IMR-90 (cell line): ENCODE measurements at regions not wholly inside any gene's neighbourhood (a gene's known extent, or its start where the extent isn't known, plus 50 kb on each side); places are given as distances from the start of the nearest gene placed in this dataset.

ENCODE experiments used
- ATAC-seq: fragments of 200-7000 bp; cut with Tn5 transposase; 2 replicates; pipeline ENCODE4 v1.9.1; 2020; ENCODE audit warnings: low read depth, mild to moderate bottlenecking, moderate library complexity
- BruUV-seq: library from RNA; stranded (reverse); fragments of 400-500 nt; replicated peaks from 2 replicates; lab custom pipeline; 2021; lab: Mats Ljungman, UMichigan
- CTCF ChIA-PET: fragments of 300-600 bp; formaldehyde crosslinking; extraction: SDS; loops from one replicate; lab custom pipeline; 2021; ENCODE audit warnings: antibody characterized with exemption; lab: Yijun Ruan, JAX
- POLR2A ChIA-PET: fragments of 300-600 bp; sonication (Branson Sonifier 250); formaldehyde crosslinking; loops from one replicate; lab custom pipeline; 2022; ENCODE audit warnings: antibody characterized with exemption; ENCODE audit not compliant: unreplicated experiment; lab: Charles Lee
- DNase-seq: peaks from one replicate; pipeline ENCODE4 v3.0.0; 2013
- H2AFZ ChIP-seq: replicated peaks from 2 replicates; pipeline ENCODE3; 2013; ENCODE audit warnings: low read length, mild to moderate bottlenecking; ENCODE audit not compliant: poor library complexity
- H2AK5ac ChIP-seq: 2 replicates; pipeline ENCODE4 v1.6.1; 2013; ENCODE audit warnings: low read depth, low read length, inconsistent platforms
- H2AK9ac ChIP-seq: replicated peaks from 2 replicates; pipeline ENCODE3; 2013; ENCODE audit warnings: mild to moderate bottlenecking, low read depth, low read length, moderate library complexity; ENCODE audit not compliant: poor library complexity
- H2BK120ac ChIP-seq: 2 replicates; pipeline ENCODE4 v1.6.1; 2013; ENCODE audit warnings: low read depth, low read length, inconsistent platforms
- H2BK15ac ChIP-seq: 3 replicates; pipeline ENCODE4 v1.6.1; 2013; ENCODE audit warnings: low read depth, low read length, inconsistent platforms
- H2BK20ac ChIP-seq: 2 replicates; pipeline ENCODE4 v1.6.1; 2013; ENCODE audit warnings: low read depth, mild to moderate bottlenecking, inconsistent platforms, low read length, moderate library complexity
- H2BK5ac ChIP-seq: 2 replicates; pipeline ENCODE4 v1.6.1; 2013; ENCODE audit warnings: mild to moderate bottlenecking, low read depth, low read length, inconsistent platforms; ENCODE audit not compliant: poor library complexity, severe bottlenecking
- H3K14ac ChIP-seq: replicated peaks from 2 replicates; pipeline ENCODE4 v1.6.1; 2013; ENCODE audit warnings: low read depth, low read length, inconsistent platforms
- H3K18ac ChIP-seq: 2 replicates; pipeline ENCODE4 v1.6.1; 2013; ENCODE audit warnings: low read depth, low read length, control low read depth
- H3K23ac ChIP-seq: 2 replicates; pipeline ENCODE4 v1.6.1; 2013; ENCODE audit warnings: low read depth, low read length, inconsistent platforms
- H3K27ac ChIP-seq: 2 replicates; pipeline ENCODE4 v1.5.1; 2013; ENCODE audit warnings: mild to moderate bottlenecking, control low read depth, low read length; ENCODE audit not compliant: insufficient read depth
- H3K27me3 ChIP-seq: 2 replicates; pipeline ENCODE4 v1.6.1; 2013; ENCODE audit warnings: low read length; ENCODE audit not compliant: control insufficient read depth, insufficient read depth
- H3K36me3 ChIP-seq: 2 replicates; pipeline ENCODE4 v1.6.1; 2013; ENCODE audit warnings: low read length, mixed read lengths; ENCODE audit not compliant: control insufficient read depth, insufficient read depth
- H3K4ac ChIP-seq: 2 replicates; pipeline ENCODE4 v1.6.1; 2013; ENCODE audit warnings: low read depth, low read length, inconsistent platforms
- H3K4me1 ChIP-seq: 2 replicates; pipeline ENCODE4 v1.6.1; 2013; ENCODE audit warnings: low read length, mixed read lengths; ENCODE audit not compliant: control insufficient read depth, insufficient read depth
- H3K4me2 ChIP-seq: 2 replicates; pipeline ENCODE4 v1.6.1; 2013; ENCODE audit warnings: low read depth, mild to moderate bottlenecking, control low read depth, low read length, moderate library complexity
- H3K4me3 ChIP-seq: 2 replicates; pipeline ENCODE4 v1.5.1; 2013; ENCODE audit warnings: low read depth, mild to moderate bottlenecking, control low read depth, low read length, moderate library complexity; ENCODE audit not compliant: insufficient read depth
- H3K56ac ChIP-seq: 2 replicates; pipeline ENCODE4 v1.6.1; 2013; ENCODE audit warnings: low read length, inconsistent platforms; ENCODE audit not compliant: insufficient read depth; ENCODE audit errors: extremely low read depth
- H3K79me1 ChIP-seq, 2 experiments: 2 replicates each; pipeline ENCODE4 v1.6.1; 2013; ENCODE audit warnings: low read length in 2 of 2, inconsistent platforms in 1 of 2, low read depth in 1 of 2
- H3K9ac ChIP-seq: 2 replicates; pipeline ENCODE4 v1.6.1; 2013; ENCODE audit warnings: low read depth, low read length, control low read depth
- H3K9me1 ChIP-seq: 2 replicates; pipeline ENCODE4 v1.6.1; 2013; ENCODE audit warnings: low read length, inconsistent platforms; ENCODE audit not compliant: insufficient read depth
- H3K9me3 ChIP-seq: 2 replicates; pipeline ENCODE4 v1.6.1; 2013; ENCODE audit warnings: low read length; ENCODE audit not compliant: control insufficient read depth, insufficient read depth
- H4K20me1 ChIP-seq: 2 replicates; pipeline ENCODE4 v1.6.1; 2013; ENCODE audit warnings: low read length, inconsistent platforms; ENCODE audit not compliant: insufficient read depth
- H4K5ac ChIP-seq: 2 replicates; pipeline ENCODE4 v1.6.1; 2013; ENCODE audit warnings: mild to moderate bottlenecking, low read depth, low read length, control low read depth
- H4K8ac ChIP-seq, 2 experiments: 2 replicates each; pipeline ENCODE4 v1.6.1; 2013; ENCODE audit warnings: low read depth in 2 of 2, low read length in 2 of 2, control low read depth in 1 of 2, inconsistent platforms in 1 of 2
- H4K91ac ChIP-seq: 2 replicates; pipeline ENCODE4 v1.6.1; 2013; ENCODE audit warnings: low read depth, low read length, inconsistent platforms; ENCODE audit not compliant: insufficient read depth
- BHLHE40 ChIP-seq: fragments of 150-350 bp; IDR thresholded peaks from 2 replicates; pipeline ENCODE4 v1.6.1; 2016; ENCODE audit warnings: mild to moderate bottlenecking, low read depth, low read length
- CEBPB ChIP-seq: IDR thresholded peaks from 2 replicates; pipeline ENCODE4 v1.6.1; 2012; ENCODE audit warnings: low read depth, low read length, improper control_type of control experiment
- CHD1 ChIP-seq: IDR thresholded peaks from 2 replicates; pipeline ENCODE4 v1.6.1; 2012; ENCODE audit warnings: low read depth, low read length, improper control_type of control experiment
- FOS ChIP-seq: fragments of 150-350 bp; IDR thresholded peaks from 2 replicates; pipeline ENCODE4 v1.6.1; 2016; ENCODE audit warnings: low read depth, low read length
- MAFK ChIP-seq: IDR thresholded peaks from 2 replicates; pipeline ENCODE4 v1.6.1; 2012; ENCODE audit warnings: low read depth, low read length, improper control_type of control experiment
- MAZ ChIP-seq: IDR thresholded peaks from 2 replicates; pipeline ENCODE4 v1.6.1; 2012; ENCODE audit warnings: low read depth, mild to moderate bottlenecking, low read length, improper control_type of control experiment, moderate library complexity, borderline replicate concordance
- MXI1 ChIP-seq: IDR thresholded peaks from 2 replicates; pipeline ENCODE4 v1.6.1; 2012; ENCODE audit warnings: low read depth, mild to moderate bottlenecking, low read length, moderate library complexity, borderline replicate concordance
- NFE2L2 ChIP-seq: fragments of 150-350 bp; IDR thresholded peaks from 2 replicates; pipeline ENCODE4 v1.6.1; 2016; ENCODE audit warnings: low read depth, mild to moderate bottlenecking, low read length
- POLR2A ChIP-seq: IDR thresholded peaks from 2 replicates; pipeline ENCODE4 v1.6.1; 2012; ENCODE audit warnings: mild to moderate bottlenecking, low read depth, low read length
- RAD21 ChIP-seq: IDR thresholded peaks from 2 replicates; pipeline ENCODE4 v1.6.1; 2012; ENCODE audit warnings: low read length, improper control_type of control experiment
- RFX5 ChIP-seq: IDR thresholded peaks from 2 replicates; pipeline ENCODE4 v1.8.0; 2012; ENCODE audit warnings: low read depth, mild to moderate bottlenecking, low read length, moderate library complexity
- SMC3 ChIP-seq: fragments of 150-350 bp; IDR thresholded peaks from 2 replicates; pipeline ENCODE4 v1.6.1; 2016; ENCODE audit warnings: low read depth, mild to moderate bottlenecking, antibody characterized with exemption, low read length, moderate library complexity
- WGBS, 2 experiments: methylation state at CpG; one replicate each; pipeline versions ENCODE4 v1.1.5 to v1.1.7; 2013; ENCODE audit warnings: missing lambda C conversion rate in 2 of 2; ENCODE audit not compliant: insufficient read length in 1 of 2; ENCODE audit errors: extremely low coverage in 2 of 2; 5-methylcytosine and 5-hydroxymethylcytosine counted together
- dilution Hi-C: fragments of 300-500 bp; cut with HindIII; formaldehyde crosslinking; loops from one replicate; pipeline ENCODE4 v1.14.3; 2018; ENCODE audit warnings: low sequenced_read_pairs; ENCODE audit not compliant: unreplicated experiment
- in situ Hi-C: fragments of 300-500 bp; cut with MboI; formaldehyde crosslinking; loops from 3 replicates; pipeline ENCODE4 v1.14.3; 2019; ENCODE audit warnings: low sequenced_read_pairs, inconsistent platforms, mixed read lengths
- intact Hi-C: fragments of 100-400 bp; cut with micrococcal nuclease; formaldehyde crosslinking; loops from 2 replicates; pipeline ENCODE4 v1.10.0; 2022
- TF ChIP-seq, protein P1 (sequence below): conservative IDR thresholded peaks from 2 replicates; pipeline ENCODE4 v1.5.1; 2012; ENCODE audit warnings: mild to moderate bottlenecking, low read depth, low read length, improper control_type of control experiment
- TF ChIP-seq, protein P2 (sequence below): fragments of 150-350 bp; IDR thresholded peaks from 2 replicates; pipeline ENCODE4 v1.6.1; 2017; ENCODE audit warnings: mild to moderate bottlenecking, antibody characterized with exemption, low read length, low read depth
- TF ChIP-seq, protein P3 (sequence below): fragments of 150-350 bp; IDR thresholded peaks from 2 replicates; pipeline ENCODE4 v1.6.1; 2016; ENCODE audit warnings: low read depth, mild to moderate bottlenecking, low read length, moderate library complexity, borderline replicate concordance

DNA sequence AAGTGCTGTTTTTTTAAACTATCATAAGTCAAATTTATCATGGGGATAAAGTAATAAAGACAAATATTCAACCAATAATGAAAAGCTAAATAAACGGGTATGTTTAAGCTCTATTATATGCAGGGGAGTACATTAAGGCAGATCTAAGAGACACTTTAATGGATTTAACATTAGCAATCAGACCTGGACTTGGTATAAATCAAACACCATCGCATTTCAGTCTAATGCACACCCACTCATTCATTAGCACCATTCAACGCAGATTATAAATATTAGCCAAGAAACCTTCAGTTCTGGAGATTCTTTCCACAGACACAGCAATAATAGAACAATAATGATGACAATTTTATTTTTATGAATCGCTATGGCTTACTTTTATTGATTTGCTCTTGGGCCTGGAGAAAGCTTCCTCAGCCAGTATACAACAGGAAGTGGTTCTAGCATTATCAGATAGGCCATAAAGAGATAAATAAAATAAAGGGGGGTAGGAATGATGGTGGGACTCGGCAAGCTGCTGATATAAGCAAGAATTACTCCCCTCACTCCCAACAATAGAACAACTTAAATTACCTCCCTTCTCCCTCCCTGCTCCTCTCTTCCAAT lies 172.2 kb downstream of the PSAT1 start:
- Histone ChIP-seq H3K9ac (no peak overlapping the region), H2BK5ac (no peak overlapping the region), H2BK120ac (no peak overlapping the region), H3K4ac (no peak overlapping the region), H4K91ac (no peak overlapping the region), H3K4me3 (no peak overlapping the region), H2AK5ac (no peak overlapping the region), H2AFZ (no peak overlapping the region), H2BK15ac (no peak overlapping the region), H3K27me3 (peaks cover 2% of the 10 kb centered on the region), H3K4me1 (no peaks in the 10 kb centered on the region), H2AK9ac (no peak overlapping the region), H4K20me1 (no peaks in the 10 kb centered on the region), H3K9me1 (no peaks in the 10 kb centered on the region), H4K5ac (no peak overlapping the region), H3K79me1 (no peaks in the 10 kb centered on the region), H3K14ac (no peak overlapping the region), H3K27ac (no peak overlapping the region), H2BK20ac (no peak overlapping the region), H3K18ac (no peak overlapping the region), H3K36me3 (no peaks in the 10 kb centered on the region), H3K9me3 (no peaks in the 10 kb centered on the region), H3K56ac (no peak overlapping the region), H3K4me2 (no peak overlapping the region), H3K23ac (no peak overlapping the region), H4K8ac (no peak overlapping the region)
- TF ChIP-seq RFX5 (no peak), SMC3 (no peak), RAD21 (no peak), MAFK (no peak), BHLHE40 (no peak), CHD1 (no peak), FOS (no peak), CEBPB (no peak), NFE2L2 (no peak), POLR2A (no peak), MXI1 (no peak), MAZ (no peak)
- TF ChIP-seq, protein P1, sequence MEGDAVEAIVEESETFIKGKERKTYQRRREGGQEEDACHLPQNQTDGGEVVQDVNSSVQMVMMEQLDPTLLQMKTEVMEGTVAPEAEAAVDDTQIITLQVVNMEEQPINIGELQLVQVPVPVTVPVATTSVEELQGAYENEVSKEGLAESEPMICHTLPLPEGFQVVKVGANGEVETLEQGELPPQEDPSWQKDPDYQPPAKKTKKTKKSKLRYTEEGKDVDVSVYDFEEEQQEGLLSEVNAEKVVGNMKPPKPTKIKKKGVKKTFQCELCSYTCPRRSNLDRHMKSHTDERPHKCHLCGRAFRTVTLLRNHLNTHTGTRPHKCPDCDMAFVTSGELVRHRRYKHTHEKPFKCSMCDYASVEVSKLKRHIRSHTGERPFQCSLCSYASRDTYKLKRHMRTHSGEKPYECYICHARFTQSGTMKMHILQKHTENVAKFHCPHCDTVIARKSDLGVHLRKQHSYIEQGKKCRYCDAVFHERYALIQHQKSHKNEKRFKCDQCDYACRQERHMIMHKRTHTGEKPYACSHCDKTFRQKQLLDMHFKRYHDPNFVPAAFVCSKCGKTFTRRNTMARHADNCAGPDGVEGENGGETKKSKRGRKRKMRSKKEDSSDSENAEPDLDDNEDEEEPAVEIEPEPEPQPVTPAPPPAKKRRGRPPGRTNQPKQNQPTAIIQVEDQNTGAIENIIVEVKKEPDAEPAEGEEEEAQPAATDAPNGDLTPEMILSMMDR: no peak
- TF ChIP-seq, protein P2, sequence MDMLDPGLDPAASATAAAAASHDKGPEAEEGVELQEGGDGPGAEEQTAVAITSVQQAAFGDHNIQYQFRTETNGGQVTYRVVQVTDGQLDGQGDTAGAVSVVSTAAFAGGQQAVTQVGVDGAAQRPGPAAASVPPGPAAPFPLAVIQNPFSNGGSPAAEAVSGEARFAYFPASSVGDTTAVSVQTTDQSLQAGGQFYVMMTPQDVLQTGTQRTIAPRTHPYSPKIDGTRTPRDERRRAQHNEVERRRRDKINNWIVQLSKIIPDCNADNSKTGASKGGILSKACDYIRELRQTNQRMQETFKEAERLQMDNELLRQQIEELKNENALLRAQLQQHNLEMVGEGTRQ: no peak
- TF ChIP-seq, protein P3, sequence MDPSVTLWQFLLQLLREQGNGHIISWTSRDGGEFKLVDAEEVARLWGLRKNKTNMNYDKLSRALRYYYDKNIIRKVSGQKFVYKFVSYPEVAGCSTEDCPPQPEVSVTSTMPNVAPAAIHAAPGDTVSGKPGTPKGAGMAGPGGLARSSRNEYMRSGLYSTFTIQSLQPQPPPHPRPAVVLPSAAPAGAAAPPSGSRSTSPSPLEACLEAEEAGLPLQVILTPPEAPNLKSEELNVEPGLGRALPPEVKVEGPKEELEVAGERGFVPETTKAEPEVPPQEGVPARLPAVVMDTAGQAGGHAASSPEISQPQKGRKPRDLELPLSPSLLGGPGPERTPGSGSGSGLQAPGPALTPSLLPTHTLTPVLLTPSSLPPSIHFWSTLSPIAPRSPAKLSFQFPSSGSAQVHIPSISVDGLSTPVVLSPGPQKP: no peak
- no TSS peak for BruUV-seq
- in situ Hi-C loops: loop anchor here (5.0 kb wide), 1 partner anchor 48 kb away; no protein-coding TSS in a partner anchor
- no CpG with 5 or more reads among the region's 5 CpGs for WGBS, 2 experiments
- DNase-seq (no peak), ATAC-seq (no peak)
- ChIA-PET POLR2A (no interaction called here), CTCF (no interaction called here)
- dilution Hi-C loops: no loop called here
- intact Hi-C loops: no loop called here
